Sciatic nerve (tissue), 2 donors: ENCODE measurements at regions not wholly inside any gene's neighbourhood (a gene's known extent, or its start where the extent isn't known, plus 50 kb on each side); places are given as distances from the start of the nearest gene placed in this dataset.
A peak's percentile ranks its signal among the peaks of the same experiment; 100 is the strongest.

Experiments
- ATAC-seq: fragments of 200-7000 bp; cut with Tn5 transposase; one replicate; pipeline ENCODE4 v1.9.1; 2020; ENCODE audit warnings: mild to moderate bottlenecking, moderate library complexity
- DNase-seq: peaks from one replicate; pipeline ENCODE4 v3.0.0-alpha.2; 2020; ENCODE audit warnings: low spot score
- intact Hi-C: fragments of 100-400 bp; cut with DNase I; formaldehyde crosslinking; loops from one replicate; pipeline ENCODE4 v1.14.2; 2022
- donor health status: DM: no; HTN: no; CAD: no.
- donor health status: DM: no; HTN: no; CAD: no.

GRCh38 chr2:126510960-126511359, 145.0 kb upstream of the GYPC start:
- DNase-seq (no peak), ATAC-seq (no peak)
- intact Hi-C loops: no loop called here

GRCh38 chr2:126512026-126512425, 143.9 kb upstream of the GYPC start:
- DNase-seq (no peak), ATAC-seq (no peak)
- intact Hi-C loops: no loop called here

- no peak for DNase-seq
- ATAC-seq: no peak
- intact Hi-C loops: no loop called here
Measured at GRCh38 chr2:126513033-126513432, 142.9 kb upstream of the GYPC start.

- DNase-seq (no peak), ATAC-seq (no peak)
- intact Hi-C loops: no loop called here
Measured at GRCh38 chr2:126515471-126515870, 140.5 kb upstream of the GYPC start.

GRCh38 chr2:126518196-126518595, 137.8 kb upstream of the GYPC start:
- ATAC-seq: no peak
- intact Hi-C loops: no loop called here
- DNase-seq: no peak

- DNase-seq: peak; percentile 72
- intact Hi-C loops: loop anchor here (10.0 kb wide), 1 partner anchor 237 kb away; no protein-coding TSS in a partner anchor
- peak; percentile 59 for ATAC-seq
Measured at GRCh38 chr2:126527836-126528490, 128.0 kb upstream of the GYPC start.

GRCh38 chr2:126531029-126531428, 124.9 kb upstream of the GYPC start:
- intact Hi-C loops: no loop called here
- ATAC-seq (no peak), DNase-seq (no peak)

GRCh38 chr2:126534478-126534877, 121.5 kb upstream of the GYPC start:
- intact Hi-C loops: no loop called here
- ATAC-seq (no peak), DNase-seq (no peak)

GRCh38 chr2:126535408-126535807, 120.5 kb upstream of the GYPC start:
- intact Hi-C loops: no loop called here
- ATAC-seq (no peak), DNase-seq (no peak)

GRCh38 chr2:126536605-126537200, 119.3 kb upstream of the GYPC start:
- DNase-seq (no peak), ATAC-seq (no peak)
- intact Hi-C loops: no loop called here

GRCh38 chr2:126539101-126539500, 116.9 kb upstream of the GYPC start:
- intact Hi-C loops: no loop called here
- DNase-seq (no peak), ATAC-seq (no peak)

GRCh38 chr2:126542247-126542646, 113.7 kb upstream of the GYPC start:
- no peak for ATAC-seq
- no peak for DNase-seq
- intact Hi-C loops: no loop called here

- no peak for ATAC-seq
- intact Hi-C loops: no loop called here
- DNase-seq: no peak
Measured at GRCh38 chr2:126543081-126543480, 112.9 kb upstream of the GYPC start.

GRCh38 chr2:126558029-126558428, 97.9 kb upstream of the GYPC start:
- ATAC-seq (no peak), DNase-seq (no peak)
- intact Hi-C loops: no loop called here

GRCh38 chr2:126568734-126569133, 87.2 kb upstream of the GYPC start:
- ATAC-seq: no peak
- DNase-seq: no peak
- intact Hi-C loops: no loop called here

GRCh38 chr2:126571403-126571802, 84.6 kb upstream of the GYPC start:
- DNase-seq (no peak), ATAC-seq (no peak)
- intact Hi-C loops: no loop called here

- no peak for ATAC-seq
- DNase-seq: no peak
- intact Hi-C loops: no loop called here
Measured at GRCh38 chr2:126575631-126576030, 80.3 kb upstream of the GYPC start.

- ATAC-seq (no peak), DNase-seq (no peak)
- intact Hi-C loops: no loop called here
Measured at GRCh38 chr2:126579868-126580267, 76.1 kb upstream of the GYPC start.

GRCh38 chr2:126586317-126586716, 69.6 kb upstream of the GYPC start:
- DNase-seq: no peak
- intact Hi-C loops: no loop called here
- ATAC-seq: no peak

GRCh38 chr2:126599062-126599461, 56.9 kb upstream of the GYPC start:
- intact Hi-C loops: no loop called here

GRCh38 chr2:126600742-126601141, 55.2 kb upstream of the GYPC start:
- no peak for DNase-seq
- ATAC-seq: no peak
- intact Hi-C loops: no loop called here

More at GRCh38 chr2:126599062-126599461, 56.9 kb upstream of the GYPC start:
- no peak for ATAC-seq
- DNase-seq: no peak
